Activated CD8-positive, alpha-beta memory T cell treated with anti-CD3 and anti-CD28 coated beads, Interleukin-2, amount 50 U/mL, for 4 hours (primary cell): ENCODE measurements at regions not wholly inside any gene's neighbourhood (a gene's known extent, or its start where the extent isn't known, plus 50 kb on each side); places are given as distances from the start of the nearest gene placed in this dataset.

ENCODE experiments used
- DNase-seq: peaks from one replicate; pipeline ENCODE4 v3.0.0-alpha.2; 2020

GRCh38 chr18:78396077-78396476 lies 583.5 kb upstream of the SALL3 start:
- DNase-seq = no peak

- no peak for DNase-seq
Observed at GRCh38 chr18:78396756-78397155, 582.9 kb upstream of the SALL3 start.

- DNase-seq = no peak
Observed at GRCh38 chr18:78399992-78400503, 579.6 kb upstream of the SALL3 start.

- DNase-seq = no peak
Observed at GRCh38 chr18:78402440-78402839, 577.2 kb upstream of the SALL3 start.

GRCh38 chr18:78402966-78403365 lies 576.7 kb upstream of the SALL3 start:
- DNase-seq = no peak

GRCh38 chr18:78403371-78403770 lies 576.2 kb upstream of the SALL3 start:
- DNase-seq = no peak

GRCh38 chr18:78405763-78406162 lies 573.9 kb upstream of the SALL3 start:
- DNase-seq = no peak

- no peak for DNase-seq
Observed at GRCh38 chr18:78406743-78407465, 572.7 kb upstream of the SALL3 start.

- DNase-seq = no peak
Observed at GRCh38 chr18:78407466-78407844, 572.2 kb upstream of the SALL3 start.

GRCh38 chr18:78408623-78409022 lies 571.0 kb upstream of the SALL3 start:
- no peak for DNase-seq

- DNase-seq = no peak
Observed at GRCh38 chr18:78410094-78410786, 569.4 kb upstream of the SALL3 start.

- no peak for DNase-seq
Observed at GRCh38 chr18:78411539-78411938, 568.1 kb upstream of the SALL3 start.

- no peak for DNase-seq
Observed at GRCh38 chr18:78414302-78414701, 565.3 kb upstream of the SALL3 start.

GRCh38 chr18:78416853-78417252 lies 562.8 kb upstream of the SALL3 start:
- no peak for DNase-seq

- no peak for DNase-seq
Observed at GRCh38 chr18:78418379-78418778, 561.2 kb upstream of the SALL3 start.

- no peak for DNase-seq
Observed at GRCh38 chr18:78419171-78419570, 560.4 kb upstream of the SALL3 start.

GRCh38 chr18:78420116-78420515 lies 559.5 kb upstream of the SALL3 start:
- DNase-seq = no peak

GRCh38 chr18:78421392-78421791 lies 558.2 kb upstream of the SALL3 start:
- DNase-seq = no peak

GRCh38 chr18:78422336-78422735 lies 557.3 kb upstream of the SALL3 start:
- DNase-seq = no peak

GRCh38 chr18:78423811-78424210 lies 555.8 kb upstream of the SALL3 start:
- no peak for DNase-seq

- DNase-seq = no peak
Observed at GRCh38 chr18:78424403-78425018, 555.1 kb upstream of the SALL3 start.

- DNase-seq = no peak
Observed at GRCh38 chr18:78425019-78425412, 554.6 kb upstream of the SALL3 start.

GRCh38 chr18:78427081-78427480 lies 552.5 kb upstream of the SALL3 start:
- no peak for DNase-seq
